HG02943 (cell line): ENCODE measurements at regions not wholly inside any gene's neighbourhood (a gene's known extent, or its start where the extent isn't known, plus 50 kb on each side); places are given as distances from the start of the nearest gene placed in this dataset.

Source experiments
- ATAC-seq: cut with Tn5 transposase; IDR thresholded peaks from one replicate; pipeline ENCODE4 v1.9.1; 2021; ENCODE audit warnings: mild to moderate bottlenecking, low read depth, moderate library complexity; ENCODE audit not compliant: unreplicated experiment

DNA sequence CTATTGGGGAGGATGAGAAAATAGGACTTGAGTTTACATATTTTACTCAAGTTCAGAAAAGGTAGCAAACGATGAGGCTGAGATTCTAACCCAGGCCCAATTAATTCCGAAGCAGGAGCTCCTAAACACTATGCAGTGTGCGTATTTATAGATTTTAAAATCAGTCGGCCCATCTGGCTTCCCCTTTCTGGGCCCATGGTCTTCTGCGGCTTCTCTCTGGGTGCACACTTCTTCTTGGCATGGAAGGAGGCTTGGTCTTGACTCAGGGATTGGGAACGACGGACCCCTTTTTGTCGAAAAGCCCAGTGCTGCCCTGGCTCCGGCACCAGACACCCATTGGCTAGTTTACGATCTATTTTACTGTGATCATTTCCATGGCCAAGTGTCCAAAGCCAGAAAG is 1433.8 kb downstream of the BRD1 start:
- no peak for ATAC-seq

DNA sequence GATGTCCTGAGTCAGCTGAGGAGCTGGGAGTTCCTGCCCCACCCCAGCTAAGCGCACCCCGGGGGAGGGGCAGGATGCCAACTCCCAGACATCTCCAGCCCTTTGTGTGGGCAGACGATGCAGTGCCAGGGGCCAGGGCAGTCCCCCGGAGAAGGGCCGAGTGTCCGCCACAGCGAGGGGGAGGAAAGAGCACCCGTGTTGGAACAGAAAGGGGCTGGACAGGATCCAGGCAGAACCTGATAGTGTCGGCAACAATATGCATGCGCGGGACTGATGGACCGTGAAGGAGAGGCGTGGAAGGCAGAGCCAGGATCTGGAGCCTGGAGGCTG is 1434.7 kb downstream of the BRD1 start:
- no peak for ATAC-seq

DNA sequence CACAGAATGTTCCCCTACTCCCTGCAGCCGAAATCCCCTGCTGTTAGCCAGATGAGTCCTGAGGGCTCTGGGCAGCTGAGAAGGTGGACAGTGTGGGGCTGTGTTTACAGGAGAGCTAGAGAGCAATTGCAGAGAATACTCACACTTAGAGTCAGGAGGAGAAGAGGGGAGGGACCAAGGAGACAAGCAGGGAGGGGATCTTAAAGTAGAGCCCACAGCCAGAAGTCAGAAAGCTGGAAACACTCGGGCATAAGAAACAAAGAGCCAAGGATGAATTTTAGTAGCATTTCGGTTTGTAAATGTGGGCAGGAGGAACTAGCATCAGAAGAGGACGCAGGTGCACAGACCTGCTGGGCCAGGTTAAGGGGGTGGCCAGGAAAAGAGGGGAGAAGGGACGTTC is 1435.9 kb downstream of the BRD1 start:
- no peak for ATAC-seq

DNA sequence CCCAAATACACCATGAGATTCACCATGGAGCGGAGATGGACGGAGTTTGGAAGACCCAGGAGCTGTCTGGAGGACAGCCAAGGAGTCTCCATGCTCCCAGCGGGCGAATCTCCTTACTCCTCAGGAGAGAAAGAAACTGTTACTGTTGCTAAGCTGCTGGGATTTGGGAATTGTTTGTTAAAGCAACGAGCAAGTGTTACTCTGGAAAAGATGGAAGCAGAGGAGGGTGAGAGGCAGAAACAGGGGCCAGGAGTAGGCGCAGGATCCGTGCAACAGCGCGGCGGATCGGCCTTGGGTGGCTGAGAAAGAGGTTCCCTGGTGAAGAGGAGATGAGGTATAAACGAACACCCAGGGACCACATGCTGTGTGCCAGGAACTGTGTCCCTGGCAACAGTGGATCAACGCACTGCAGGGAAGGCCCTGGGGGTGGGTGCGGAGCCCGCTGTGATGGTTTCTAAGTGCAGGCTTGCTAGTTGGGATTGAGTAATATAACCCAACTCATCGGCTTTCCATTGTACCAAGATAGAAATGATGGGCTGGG is 1436.4 kb downstream of the BRD1 start:
- no peak for ATAC-seq

DNA sequence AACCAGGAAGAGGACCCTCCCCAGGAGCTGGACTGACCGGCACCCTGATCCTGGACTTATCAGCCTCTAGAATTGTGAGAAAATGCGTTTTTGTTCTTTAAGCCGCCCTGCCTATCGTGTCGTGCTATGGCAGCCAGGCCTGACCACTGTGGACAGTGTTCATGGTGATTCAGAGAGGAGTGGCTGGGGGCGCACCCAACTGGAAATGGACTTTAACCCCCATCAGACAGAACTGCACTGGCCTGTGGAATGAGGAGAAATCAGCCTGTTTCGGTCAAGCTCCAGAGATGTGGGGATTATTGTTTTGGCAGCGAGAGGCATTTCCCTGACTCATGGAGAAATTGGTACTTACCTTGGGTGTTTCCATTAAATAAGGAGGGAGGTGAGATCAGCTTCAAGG is 1437.8 kb downstream of the BRD1 start:
- no peak for ATAC-seq

DNA sequence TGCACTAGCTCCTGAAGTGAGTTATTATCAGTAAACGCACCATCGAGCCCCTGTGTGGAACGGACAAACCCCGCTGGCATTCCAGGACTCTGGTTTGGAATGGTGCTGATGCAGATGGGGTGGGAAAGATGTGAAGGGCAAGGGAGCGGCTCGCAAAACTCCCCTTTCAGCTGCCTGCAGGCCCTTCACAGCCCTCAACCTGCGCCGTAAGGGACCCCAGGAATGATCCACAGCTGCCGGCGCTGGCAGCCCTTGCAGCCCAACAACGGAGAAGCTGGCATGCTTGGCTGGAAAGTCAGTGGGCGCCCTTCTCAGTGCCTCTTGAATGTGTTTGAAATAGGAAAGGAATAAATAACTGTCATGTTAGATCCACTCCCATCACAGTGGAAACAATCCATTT is 1445.5 kb downstream of the BRD1 start:
- no peak for ATAC-seq

DNA sequence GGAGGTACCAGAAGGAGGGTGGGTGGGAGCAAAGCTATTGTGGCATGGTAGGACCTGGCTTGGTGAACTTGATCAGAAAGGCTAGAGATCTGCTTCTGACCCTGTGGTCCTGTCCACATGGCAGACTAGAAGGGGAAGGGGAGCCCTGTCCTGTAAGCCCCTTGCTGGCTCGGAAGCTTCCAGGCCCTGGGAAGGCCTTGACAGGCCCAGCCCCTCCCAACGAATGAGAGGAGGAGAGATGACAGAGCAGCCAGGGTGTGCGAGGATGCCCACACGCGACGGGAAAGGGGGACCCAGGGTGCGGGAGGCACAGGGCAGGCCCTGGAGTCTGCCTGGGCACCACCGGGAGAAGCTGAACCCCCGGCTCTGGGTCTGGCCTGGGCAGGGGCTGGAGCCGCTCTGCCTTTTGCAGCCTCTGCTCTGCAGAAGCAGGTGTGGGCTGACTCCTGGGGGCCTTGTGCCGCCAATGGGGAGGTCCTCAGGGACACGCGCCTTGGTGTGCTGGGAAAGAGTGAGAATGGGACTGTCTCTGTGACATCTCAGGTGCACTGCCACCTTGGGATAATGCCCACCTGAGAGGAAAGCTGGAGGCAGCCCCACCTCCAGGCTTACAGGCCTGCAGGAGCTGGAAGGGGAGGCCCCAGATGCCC is 1447.5 kb downstream of the BRD1 start:
- ATAC-seq: no peak

DNA sequence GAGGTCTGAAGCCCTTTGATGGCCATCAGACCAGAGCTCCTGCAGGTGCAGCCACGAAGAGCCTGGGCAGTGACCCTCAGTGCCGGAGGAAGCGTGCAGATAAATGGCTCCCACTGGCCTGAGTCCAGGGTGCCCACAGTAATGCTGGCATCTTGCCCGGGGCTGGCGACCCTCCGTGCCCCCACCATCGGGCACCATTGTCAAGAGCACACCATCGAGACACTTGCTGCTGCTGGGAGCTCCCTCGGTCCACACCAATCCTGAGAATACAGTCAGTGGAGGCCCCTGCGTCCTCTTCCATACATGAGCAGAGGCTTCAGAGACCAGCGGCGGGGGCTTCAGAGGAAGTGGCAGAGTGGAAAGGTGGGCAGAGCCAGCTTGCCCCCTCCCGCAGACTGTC is 1448.3 kb downstream of the BRD1 start:
- ATAC-seq: no peak

DNA sequence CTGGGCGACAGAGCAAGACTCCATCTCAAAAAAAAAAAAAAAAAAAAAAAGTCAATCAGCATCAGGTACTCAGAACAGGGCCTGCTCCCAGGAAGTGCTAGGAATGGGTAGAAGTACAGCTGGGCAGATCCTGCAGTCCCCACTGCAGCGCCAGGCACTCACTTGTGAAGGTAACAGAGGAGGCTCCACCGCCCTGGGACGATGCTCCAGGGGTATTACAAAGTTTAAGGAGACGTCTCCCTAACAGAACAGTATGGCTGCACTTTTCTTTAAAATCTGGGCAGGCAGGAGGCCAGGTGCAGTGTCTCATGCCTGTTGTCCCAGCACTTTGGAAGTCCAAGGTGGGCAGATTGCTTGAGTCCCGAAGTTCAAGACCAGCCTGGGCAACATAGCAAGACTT is 1449.0 kb downstream of the BRD1 start:
- ATAC-seq: no peak

DNA sequence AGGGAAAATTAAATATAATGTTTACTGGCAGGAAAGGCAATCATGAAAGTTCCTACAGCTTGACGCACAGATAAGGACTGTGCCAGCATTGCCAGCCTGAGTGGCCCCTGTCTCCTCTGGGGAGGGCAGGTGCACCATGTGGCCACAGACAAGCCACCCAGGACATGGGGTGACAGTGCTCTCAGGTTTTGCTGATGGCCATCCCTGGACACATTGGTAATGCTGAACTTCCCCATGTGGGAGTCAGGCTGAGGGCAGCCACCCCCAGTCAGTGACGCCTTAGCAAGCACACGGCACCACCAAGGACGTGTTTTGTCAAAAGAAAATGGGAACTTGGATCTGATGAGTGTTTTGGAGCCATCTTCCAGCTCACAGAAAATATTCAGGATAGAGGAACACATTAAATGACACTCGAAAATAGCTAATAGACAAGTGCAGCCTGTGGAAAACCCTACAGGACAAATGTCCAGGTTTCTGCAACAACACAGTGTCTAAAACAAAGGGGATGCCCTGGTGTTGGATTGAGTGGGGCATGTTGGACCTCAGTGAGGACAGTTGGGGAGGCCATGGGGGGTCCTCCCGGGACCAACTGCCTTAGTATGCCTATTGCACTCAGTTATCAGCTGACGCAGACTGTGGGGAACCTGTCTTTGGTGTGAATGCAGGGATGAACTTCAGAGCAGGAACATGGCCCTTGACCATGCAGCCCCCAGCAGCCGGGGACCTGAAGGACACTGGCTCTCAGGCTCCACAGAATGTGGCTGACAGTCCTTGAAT is 1450.5 kb downstream of the BRD1 start:
- ATAC-seq: no peak

DNA sequence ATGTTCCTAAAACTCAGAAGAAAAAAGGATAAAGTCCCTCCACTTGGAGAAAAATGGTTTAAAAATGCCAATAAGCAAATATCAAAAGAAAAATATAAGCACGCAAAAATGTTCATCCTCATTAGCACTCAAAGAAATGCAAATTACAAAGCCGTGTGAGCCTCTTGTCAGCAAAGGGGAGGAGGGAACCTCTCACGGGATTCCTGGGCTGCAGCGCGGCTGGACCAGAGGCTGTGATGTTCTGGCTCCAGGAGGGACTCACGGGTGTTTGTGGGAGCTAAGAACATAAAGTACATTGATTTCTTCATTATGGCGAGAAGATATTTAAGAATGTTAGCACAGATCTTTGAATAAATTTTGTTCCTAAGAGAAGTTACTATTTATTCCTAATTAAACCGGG is 1451.2 kb downstream of the BRD1 start:
- no peak for ATAC-seq

DNA sequence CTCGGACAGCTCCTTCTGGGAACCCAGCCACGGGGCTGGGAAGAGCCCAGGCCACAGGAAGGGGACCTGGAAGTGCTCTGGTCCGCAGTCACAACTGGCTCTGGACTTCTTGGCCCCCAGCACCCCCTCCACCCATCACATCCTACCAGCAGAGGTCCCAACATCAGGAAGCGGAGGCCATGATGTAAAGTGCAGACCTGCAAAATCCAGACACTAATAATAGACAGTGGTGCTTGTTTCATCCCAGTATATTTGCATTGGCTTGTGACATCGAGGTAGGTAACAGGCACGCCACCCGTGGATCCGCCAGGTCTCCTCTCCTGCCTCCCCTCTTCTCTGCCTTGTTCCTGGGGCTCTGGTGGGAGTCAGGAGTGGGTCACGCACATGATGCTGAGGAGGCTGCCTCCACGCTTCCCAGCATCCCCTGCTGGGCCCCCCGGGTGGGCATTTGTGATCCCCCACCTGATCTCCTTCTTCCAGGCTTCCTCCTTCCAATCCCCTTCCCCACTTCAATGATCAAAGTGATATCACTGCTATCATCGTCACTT is 1454.0 kb downstream of the BRD1 start:
- no peak for ATAC-seq

DNA sequence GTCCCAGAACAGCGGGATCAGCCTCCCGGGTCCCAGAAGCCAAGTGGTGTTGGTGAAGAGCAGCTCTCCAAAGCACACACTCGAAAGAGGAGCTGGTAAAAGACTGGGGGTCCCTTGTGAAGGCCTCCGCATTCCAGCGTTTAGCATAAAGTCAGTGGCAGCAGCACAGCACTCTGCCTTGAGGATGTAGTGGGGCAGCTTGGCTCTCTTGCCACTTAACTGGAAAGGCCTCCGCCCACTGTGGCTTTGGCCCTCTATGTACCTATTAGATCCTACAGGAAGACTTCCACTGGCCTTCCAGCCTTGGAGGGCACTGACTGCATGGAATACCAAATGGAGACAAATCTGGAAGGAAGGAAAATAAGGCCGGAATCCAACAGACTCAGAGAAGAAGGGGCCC is 1455.3 kb downstream of the BRD1 start:
- no peak for ATAC-seq

DNA sequence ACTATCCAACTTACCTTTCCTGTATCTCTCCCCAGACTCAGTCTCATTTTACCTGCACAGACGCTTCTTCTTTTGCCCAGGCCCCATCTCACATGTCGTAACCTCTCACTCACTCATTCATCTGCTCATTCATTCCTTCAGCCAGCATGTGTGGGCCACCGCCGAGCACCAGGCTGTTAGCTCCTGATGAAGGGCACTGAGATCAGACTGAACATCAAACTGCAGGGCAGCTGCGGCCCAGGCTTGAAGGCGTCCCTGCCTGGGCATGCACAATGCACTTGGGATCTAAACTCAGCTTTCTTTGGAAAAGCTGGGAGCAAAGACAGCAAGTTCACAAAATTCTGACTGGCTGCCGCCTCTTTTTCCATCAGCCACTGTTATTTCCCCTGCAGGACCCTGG is 1456.3 kb downstream of the BRD1 start:
- no peak for ATAC-seq

DNA sequence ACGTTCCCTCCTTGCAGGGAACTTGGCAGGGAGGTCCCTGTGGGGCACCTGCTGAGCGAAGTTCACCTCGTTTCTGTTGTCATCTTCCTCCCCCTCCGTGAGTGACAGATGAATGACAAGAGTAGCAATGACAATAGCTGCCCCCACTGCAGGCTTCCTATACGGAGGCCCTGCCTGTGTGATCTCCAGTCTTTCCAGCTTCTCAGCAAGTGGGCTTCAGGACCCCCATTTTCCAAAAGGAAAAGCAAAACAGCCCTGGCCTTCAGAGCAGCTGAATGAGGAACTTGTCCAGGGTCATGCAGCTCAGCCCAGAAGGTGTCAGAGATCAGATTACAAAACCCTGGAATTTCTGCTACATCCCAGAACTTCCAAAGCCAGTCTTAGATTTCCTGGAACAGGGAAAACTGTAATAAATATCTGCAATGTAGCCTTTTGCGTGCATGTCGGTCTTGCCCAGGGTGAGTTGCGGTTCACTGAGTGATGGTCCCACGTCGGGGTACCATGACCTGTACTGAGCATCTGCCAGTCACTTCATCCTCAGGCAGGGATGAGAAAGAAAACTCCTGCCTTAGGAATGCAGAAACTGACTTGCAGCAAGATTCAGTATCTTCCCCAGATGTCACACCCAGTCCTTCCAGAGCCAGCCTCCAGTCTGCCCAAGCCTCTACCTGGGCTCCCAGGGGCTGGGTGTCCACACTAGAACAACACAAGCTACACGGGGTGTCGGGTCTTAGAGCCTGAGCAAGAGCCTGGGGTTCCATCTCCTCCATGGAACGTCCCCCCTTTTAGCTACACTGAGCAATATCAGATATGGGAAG is 1457.0 kb downstream of the BRD1 start:
- ATAC-seq: no peak

DNA sequence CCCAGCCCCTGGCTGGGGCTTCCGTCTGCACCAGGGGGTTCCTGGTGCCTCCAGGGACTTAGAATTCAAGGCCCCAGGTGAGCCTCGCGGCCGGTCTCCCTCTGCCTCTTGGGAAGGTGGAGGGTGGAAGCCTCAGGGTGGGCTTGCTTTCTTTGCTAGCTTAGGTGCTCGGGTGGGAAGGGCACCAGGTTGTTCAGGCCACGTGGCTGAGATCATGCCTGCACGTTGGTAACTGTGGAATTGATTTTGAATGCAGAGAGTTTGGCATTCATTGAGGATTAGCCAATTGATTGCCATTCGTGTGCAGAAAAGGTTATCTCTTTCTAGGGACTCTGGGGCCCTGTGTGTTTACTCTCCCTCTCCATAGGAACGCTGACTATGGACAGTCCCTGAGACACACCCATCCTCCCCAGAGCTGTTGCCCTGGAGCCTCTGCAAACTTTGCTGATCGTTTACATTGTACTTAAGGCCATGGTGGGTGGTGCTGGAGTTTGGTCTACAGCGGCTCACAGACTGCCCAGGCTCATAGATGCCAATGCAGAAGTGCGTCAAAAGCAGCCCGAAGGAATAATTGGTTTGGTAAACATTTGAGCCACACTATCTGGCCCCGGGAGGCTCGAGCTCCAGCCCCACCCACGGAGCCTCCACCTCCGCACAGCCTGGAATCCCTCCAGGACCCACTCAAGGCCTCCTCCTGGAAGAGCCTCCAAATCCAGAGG is 1457.7 kb downstream of the BRD1 start:
- no peak for ATAC-seq

DNA sequence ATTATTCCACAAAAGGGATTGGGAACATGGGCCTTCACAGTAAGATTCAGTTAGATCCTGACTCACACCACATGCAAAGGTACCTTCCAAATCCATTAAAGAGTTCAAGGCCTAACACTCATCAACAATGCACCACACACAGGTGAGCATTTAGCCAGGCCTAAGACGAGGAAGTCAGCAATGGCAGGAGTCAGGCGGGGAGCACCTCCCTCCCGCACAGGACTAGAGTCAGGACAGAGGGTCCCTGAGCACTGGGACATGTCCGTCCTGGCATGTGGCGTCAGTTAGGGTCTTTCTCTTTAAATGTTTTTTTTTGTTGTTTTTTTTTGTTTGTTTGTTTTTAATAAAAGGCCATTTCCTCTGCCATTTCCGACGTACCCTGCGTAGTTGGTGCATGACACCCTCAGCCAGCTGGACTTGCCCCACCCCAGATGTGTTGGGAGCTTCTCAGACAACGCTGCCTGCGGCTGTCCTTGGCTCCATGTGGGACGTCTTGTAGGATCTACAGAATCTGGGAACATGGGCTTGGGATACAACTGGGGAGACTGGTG is 1458.6 kb downstream of the BRD1 start:
- ATAC-seq: no peak

DNA sequence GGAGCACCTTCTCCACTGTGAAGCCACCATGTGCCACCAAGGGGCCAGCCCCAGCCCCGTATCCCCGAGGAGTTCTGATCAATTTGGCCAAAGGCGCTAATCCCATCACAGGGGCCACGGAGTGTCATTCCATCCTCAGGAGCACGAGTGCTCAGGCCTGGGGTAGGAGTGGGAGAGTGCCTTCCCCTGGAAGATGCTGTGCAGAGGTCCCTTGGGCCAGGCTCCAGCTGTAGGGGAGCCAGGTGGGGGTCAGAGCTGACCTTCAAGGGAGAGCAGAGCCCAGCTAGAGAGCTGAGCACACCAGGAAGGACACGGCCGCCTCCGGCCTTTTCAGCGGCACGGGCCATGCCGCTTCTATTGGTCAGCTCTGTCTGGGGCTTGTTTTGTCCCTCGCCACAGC is 1459.9 kb downstream of the BRD1 start:
- no peak for ATAC-seq

DNA sequence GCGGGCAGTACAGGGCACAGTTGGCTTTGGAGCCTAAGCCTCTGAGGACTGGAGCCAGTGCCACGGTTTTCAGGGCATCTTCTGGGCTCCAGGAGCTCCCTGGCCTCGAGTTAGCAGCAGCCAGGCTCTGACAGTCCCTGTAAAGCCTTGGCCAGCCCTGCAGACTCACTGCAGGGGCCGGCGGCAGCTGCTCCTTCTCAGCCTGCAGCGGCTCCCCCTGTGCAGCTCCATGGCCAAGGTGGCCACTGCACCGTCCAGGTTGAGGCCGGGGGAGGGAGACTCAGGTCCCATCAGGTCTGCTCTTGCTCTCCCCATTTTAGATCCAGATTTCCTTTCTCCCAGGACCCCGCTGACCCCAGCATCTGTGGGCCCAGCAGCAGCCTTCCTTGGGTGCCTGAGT is 1461.1 kb downstream of the BRD1 start:
- ATAC-seq: no peak

DNA sequence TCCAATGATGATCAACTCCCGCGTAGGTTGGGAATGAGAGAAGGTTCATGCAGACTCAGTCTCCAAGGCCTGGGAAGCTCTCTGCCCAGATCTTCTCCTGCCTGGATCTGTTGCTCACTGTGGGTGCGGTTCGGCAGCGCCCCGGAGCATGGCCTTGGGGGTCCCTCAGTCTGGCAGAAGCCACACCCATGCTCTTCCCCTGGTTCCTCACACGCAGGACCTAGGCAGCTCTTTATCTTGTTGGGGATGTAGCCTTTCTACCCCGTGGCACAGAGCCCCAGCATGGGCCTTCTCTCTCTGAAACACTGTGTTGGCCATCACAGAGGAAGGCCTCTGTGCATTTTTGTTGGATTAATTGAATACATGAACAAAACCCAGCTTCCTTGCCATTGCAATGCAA is 1461.6 kb downstream of the BRD1 start:
- no peak for ATAC-seq
